Astrocyte (in vitro differentiated cells and primary cell): ENCODE measurements at regions not wholly inside any gene's neighbourhood (a gene's known extent, or its start where the extent isn't known, plus 50 kb on each side); places are given as distances from the start of the nearest gene placed in this dataset.

Source experiments
- DNase-seq: peaks from one replicate; pipeline ENCODE4 v3.0.0-alpha.2; 2010; ENCODE audit warnings: low read depth
- FAIRE-seq: peaks from 2 replicates; lab custom pipeline; 2011; peaks lifted over from hg19 to GRCh38; lab: Jason Lieb, UNC
- H2AFZ ChIP-seq: 2 replicates; pipeline ENCODE4 v1.6.0; 2012; ENCODE audit warnings: low read depth, low read length, inconsistent platforms
- H3K27ac ChIP-seq: 2 replicates; pipeline ENCODE4 v1.5.1; 2011; ENCODE audit warnings: low read depth, low read length, inconsistent platforms
- H3K27me3 ChIP-seq: 2 replicates; pipeline ENCODE4 v1.6.0; 2011; ENCODE audit warnings: low read length, inconsistent platforms; ENCODE audit not compliant: insufficient read depth
- H3K36me3 ChIP-seq: 2 replicates; pipeline ENCODE4 v1.5.1; 2011; ENCODE audit warnings: low read length, inconsistent platforms; ENCODE audit not compliant: insufficient read depth
- H3K4me1 ChIP-seq: 2 replicates; pipeline ENCODE4 v1.5.1; 2011; ENCODE audit warnings: low read length, inconsistent platforms; ENCODE audit not compliant: insufficient read depth
- H3K4me2 ChIP-seq: 2 replicates; pipeline ENCODE4 v1.6.0; 2012; ENCODE audit warnings: low read length, inconsistent platforms
- H3K4me3 ChIP-seq: 2 replicates; pipeline ENCODE4 v1.5.1; 2011; ENCODE audit warnings: low read depth, mild to moderate bottlenecking, low read length, inconsistent platforms; ENCODE audit not compliant: insufficient read depth
- H3K79me2 ChIP-seq: 2 replicates; pipeline ENCODE4 v1.6.0; 2012; ENCODE audit warnings: mild to moderate bottlenecking, low read length, inconsistent platforms; ENCODE audit not compliant: insufficient read depth
- H3K9ac ChIP-seq: 2 replicates; pipeline ENCODE4 v1.6.0; 2012; ENCODE audit warnings: mild to moderate bottlenecking, low read length, inconsistent platforms
- H3K9me3 ChIP-seq: 2 replicates; pipeline ENCODE4 v1.5.1; 2012; ENCODE audit warnings: low read depth, mild to moderate bottlenecking, low read length, inconsistent platforms; ENCODE audit not compliant: insufficient read depth
- H4K20me1 ChIP-seq: 2 replicates; pipeline ENCODE4 v1.6.0; 2012; ENCODE audit warnings: low read length, inconsistent platforms; ENCODE audit not compliant: insufficient read depth
- H3K27ac Mint-ChIP-seq: one replicate; pipeline ENCODE4 v1.8.0; 2021; ENCODE audit warnings: mild to moderate bottlenecking, mixed read lengths; ENCODE audit not compliant: unreplicated experiment
- H3K27me3 Mint-ChIP-seq: one replicate; pipeline ENCODE4 v1.8.0; 2021; ENCODE audit warnings: low read depth, mixed read lengths; ENCODE audit not compliant: unreplicated experiment
- H3K36me3 Mint-ChIP-seq: one replicate; pipeline ENCODE4 v1.8.0; 2021; ENCODE audit warnings: low read depth, mixed read lengths; ENCODE audit not compliant: unreplicated experiment
- H3K4me1 Mint-ChIP-seq: one replicate; pipeline ENCODE4 v1.8.0; 2021; ENCODE audit warnings: low read depth, mixed read lengths; ENCODE audit not compliant: unreplicated experiment
- H3K4me3 Mint-ChIP-seq: one replicate; pipeline ENCODE4 v1.8.0; 2021; ENCODE audit warnings: mild to moderate bottlenecking, moderate library complexity, mixed read lengths; ENCODE audit not compliant: unreplicated experiment
- H3K9me3 Mint-ChIP-seq: one replicate; pipeline ENCODE4 v1.8.0; 2021; ENCODE audit warnings: mild to moderate bottlenecking, mixed read lengths; ENCODE audit not compliant: unreplicated experiment
- EZH2 ChIP-seq: IDR thresholded peaks from 2 replicates; pipeline ENCODE4 v1.6.1; 2012; ENCODE audit warnings: mild to moderate bottlenecking, low read length, inconsistent platforms; ENCODE audit not compliant: insufficient read depth
- TF ChIP-seq, protein P1 (sequence below): IDR thresholded peaks from 2 replicates; pipeline ENCODE4 v1.5.1; 2011; ENCODE audit warnings: low read depth, mild to moderate bottlenecking, inconsistent platforms, low read length, moderate library complexity; ENCODE audit not compliant: insufficient read depth

- Mint-ChIP-seq H3K4me3 (no peak overlapping the region), H3K27me3 (no peaks in the 10 kb centered on the region), H3K36me3 (no peaks in the 10 kb centered on the region), H3K9me3 (peaks cover 1% of the 10 kb centered on the region), H3K27ac (peak overlapping the region; percentile 97), H3K4me1 (peaks cover 41% of the 10 kb centered on the region)
- H3K4me2 ChIP-seq = peak overlapping the region; percentile 55
- peak; percentile 47 for FAIRE-seq
- H4K20me1 ChIP-seq = no peaks in the 10 kb centered on the region
- no peaks in the 10 kb centered on the region for H3K36me3 ChIP-seq
- H3K4me1 ChIP-seq = peaks cover 39% of the 10 kb centered on the region
- H3K9me3 ChIP-seq = no peaks in the 10 kb centered on the region
- no peaks in the 10 kb centered on the region for H3K27me3 ChIP-seq
- peak overlapping the region; percentile 94 for H3K27ac ChIP-seq
- TF ChIP-seq, protein P1, sequence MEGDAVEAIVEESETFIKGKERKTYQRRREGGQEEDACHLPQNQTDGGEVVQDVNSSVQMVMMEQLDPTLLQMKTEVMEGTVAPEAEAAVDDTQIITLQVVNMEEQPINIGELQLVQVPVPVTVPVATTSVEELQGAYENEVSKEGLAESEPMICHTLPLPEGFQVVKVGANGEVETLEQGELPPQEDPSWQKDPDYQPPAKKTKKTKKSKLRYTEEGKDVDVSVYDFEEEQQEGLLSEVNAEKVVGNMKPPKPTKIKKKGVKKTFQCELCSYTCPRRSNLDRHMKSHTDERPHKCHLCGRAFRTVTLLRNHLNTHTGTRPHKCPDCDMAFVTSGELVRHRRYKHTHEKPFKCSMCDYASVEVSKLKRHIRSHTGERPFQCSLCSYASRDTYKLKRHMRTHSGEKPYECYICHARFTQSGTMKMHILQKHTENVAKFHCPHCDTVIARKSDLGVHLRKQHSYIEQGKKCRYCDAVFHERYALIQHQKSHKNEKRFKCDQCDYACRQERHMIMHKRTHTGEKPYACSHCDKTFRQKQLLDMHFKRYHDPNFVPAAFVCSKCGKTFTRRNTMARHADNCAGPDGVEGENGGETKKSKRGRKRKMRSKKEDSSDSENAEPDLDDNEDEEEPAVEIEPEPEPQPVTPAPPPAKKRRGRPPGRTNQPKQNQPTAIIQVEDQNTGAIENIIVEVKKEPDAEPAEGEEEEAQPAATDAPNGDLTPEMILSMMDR = no peak
- no peak for TF ChIP-seq EZH2
- H3K9ac ChIP-seq = peak overlapping the region; percentile 76
- H3K79me2 ChIP-seq = no peaks in the 10 kb centered on the region
- DNase-seq = peak; percentile 92
- no peak overlapping the region for H2AFZ ChIP-seq
- H3K4me3 ChIP-seq = no peak overlapping the region
Observed at GRCh38 chr6:81996414-81996813, 243.9 kb upstream of the TENT5A start.

DNA sequence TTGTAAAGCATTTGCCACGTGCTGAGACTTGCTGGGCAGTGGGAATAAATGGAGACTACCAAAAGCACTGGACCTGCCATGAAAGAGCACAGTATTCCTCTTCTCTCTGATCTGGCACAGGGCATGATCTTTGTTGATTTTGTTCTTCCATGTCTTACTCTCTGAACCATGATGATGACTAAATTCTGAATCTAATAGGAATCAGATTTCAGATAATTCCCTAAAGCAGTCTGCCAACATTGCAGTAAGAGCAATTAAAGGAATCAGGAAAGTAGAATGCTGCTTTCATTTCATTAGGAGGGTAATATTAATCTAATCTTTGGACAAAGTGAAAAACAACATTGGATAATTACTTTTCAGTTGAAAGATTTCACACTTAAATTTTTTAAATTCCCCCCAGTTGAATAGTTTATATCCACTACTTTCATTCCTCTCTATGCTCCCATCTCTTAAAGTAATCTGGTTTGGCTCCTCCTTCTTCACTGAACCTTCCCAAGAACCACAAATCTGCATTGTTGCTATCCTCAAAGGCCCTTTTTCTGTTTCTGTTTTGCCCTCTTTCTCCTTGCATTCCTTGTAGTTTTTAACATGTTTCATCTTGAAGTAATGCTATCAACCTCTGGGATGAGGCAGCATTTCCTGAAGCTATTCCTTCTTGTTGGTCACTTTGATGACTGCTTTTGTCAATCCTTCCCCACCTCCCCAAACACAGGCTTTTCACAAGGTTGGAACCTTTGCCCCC lies 243.2 kb upstream of the TENT5A start:
- Mint-ChIP-seq H3K36me3 (no peaks in the 10 kb centered on the region), H3K27me3 (no peaks in the 10 kb centered on the region), H3K9me3 (peaks cover 1% of the 10 kb centered on the region), H3K4me3 (peak overlapping the region; percentile 1), H3K4me1 (peaks cover 40% of the 10 kb centered on the region), H3K27ac (peak overlapping the region; percentile 97)
- DNase-seq = peak; percentile 69
- Histone ChIP-seq H4K20me1 (no peaks in the 10 kb centered on the region), H3K9ac (peak overlapping the region; percentile 59), H3K4me2 (peak overlapping the region; percentile 55), H3K36me3 (no peaks in the 10 kb centered on the region), H3K4me1 (peaks cover 39% of the 10 kb centered on the region), H3K4me3 (no peak overlapping the region), H3K9me3 (no peaks in the 10 kb centered on the region), H3K27ac (peak overlapping the region; percentile 94), H3K79me2 (no peaks in the 10 kb centered on the region), H2AFZ (no peak overlapping the region), H3K27me3 (no peaks in the 10 kb centered on the region)
- peak; percentile 26 for FAIRE-seq
- TF ChIP-seq, protein P1 = no peak
- TF ChIP-seq EZH2 = no peak

GRCh38 chr6:81988871-81989270 lies 236.4 kb upstream of the TENT5A start:
- H3K4me1 ChIP-seq = no peaks in the 10 kb centered on the region
- H3K27me3 ChIP-seq = no peaks in the 10 kb centered on the region
- no peak overlapping the region for H3K9ac ChIP-seq
- Mint-ChIP-seq H3K4me3 (no peak overlapping the region), H3K4me1 (no peaks in the 10 kb centered on the region), H3K36me3 (no peaks in the 10 kb centered on the region), H3K27me3 (no peaks in the 10 kb centered on the region), H3K9me3 (no peaks in the 10 kb centered on the region), H3K27ac (no peak overlapping the region)
- H2AFZ ChIP-seq = no peak overlapping the region
- H3K79me2 ChIP-seq = no peaks in the 10 kb centered on the region
- FAIRE-seq (no peak), DNase-seq (no peak)
- H3K4me2 ChIP-seq = no peak overlapping the region
- H3K27ac ChIP-seq = no peak overlapping the region
- H3K9me3 ChIP-seq = no peaks in the 10 kb centered on the region
- TF ChIP-seq, protein P1 = no peak
- TF ChIP-seq EZH2 = no peak
- no peaks in the 10 kb centered on the region for H3K36me3 ChIP-seq
- H4K20me1 ChIP-seq = no peaks in the 10 kb centered on the region
- no peak overlapping the region for H3K4me3 ChIP-seq
